C4-2B (cell line): ENCODE measurements at regions not wholly inside any gene's neighbourhood (a gene's known extent, or its start where the extent isn't known, plus 50 kb on each side); places are given as distances from the start of the nearest gene placed in this dataset.

Experiments
- CTCF ChIP-seq: fragments of 450-650 bp; conservative IDR thresholded peaks from 2 replicates; pipeline ENCODE4 v1.5.1; 2017; ENCODE audit warnings: mild to moderate bottlenecking
- ZFX ChIP-seq: fragments of 450-650 bp; IDR thresholded peaks from 2 replicates; pipeline ENCODE4 v1.6.1; 2017

DNA sequence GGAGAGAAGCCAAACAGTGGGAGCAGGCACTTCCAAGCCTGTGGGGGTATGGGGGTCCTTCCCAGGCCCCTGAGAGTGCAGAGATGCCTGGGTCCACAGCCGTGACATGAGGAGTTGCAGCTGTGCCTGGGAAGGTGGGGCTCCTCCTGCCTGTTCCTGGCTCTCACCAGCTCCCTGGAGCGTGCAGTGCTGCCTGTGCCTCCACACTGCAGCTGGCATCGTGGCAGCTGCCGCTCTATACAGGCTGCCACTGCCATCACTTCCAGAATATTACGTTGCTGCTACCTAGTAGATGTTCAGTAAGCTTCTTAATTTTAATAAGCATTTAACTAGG is 223.7 kb downstream of the KCNC2 start:
- TF ChIP-seq CTCF (no peak), ZFX (no peak)
